Activated naive CD8-positive, alpha-beta T cell (primary cell): ENCODE measurements at regions not wholly inside any gene's neighbourhood (a gene's known extent, or its start where the extent isn't known, plus 50 kb on each side); places are given as distances from the start of the nearest gene placed in this dataset.

Experiments
- H3K27ac Mint-ChIP-seq: one replicate; pipeline ENCODE4 v1.8.0; 2021; ENCODE audit warnings: mixed read lengths
- H3K27me3 Mint-ChIP-seq: one replicate; pipeline ENCODE4 v1.8.0; 2021; ENCODE audit warnings: mixed read lengths
- H3K36me3 Mint-ChIP-seq: one replicate; pipeline ENCODE4 v1.8.0; 2021; ENCODE audit warnings: mixed read lengths
- H3K4me1 Mint-ChIP-seq: one replicate; pipeline ENCODE4 v1.8.0; 2021; ENCODE audit warnings: low read depth, mixed read lengths
- H3K4me3 Mint-ChIP-seq: one replicate; pipeline ENCODE4 v1.8.0; 2021; ENCODE audit warnings: mild to moderate bottlenecking, mixed read lengths
- H3K9me3 Mint-ChIP-seq: one replicate; pipeline ENCODE4 v1.8.0; 2021; ENCODE audit warnings: low read depth, mixed read lengths

GRCh38 chr2:56684327-56684726 lies 500.5 kb downstream of the CCDC85A start:
- Mint-ChIP-seq H3K27ac (no peak overlapping the region), H3K36me3 (no peaks in the 10 kb centered on the region), H3K4me1 (no peaks in the 10 kb centered on the region), H3K27me3 (no peaks in the 10 kb centered on the region), H3K9me3 (peaks cover 4% of the 10 kb centered on the region), H3K4me3 (no peak overlapping the region)

GRCh38 chr2:56685205-56685604 lies 501.4 kb downstream of the CCDC85A start:
- Mint-ChIP-seq H3K36me3 (no peaks in the 10 kb centered on the region), H3K27ac (no peak overlapping the region), H3K4me3 (no peak overlapping the region)

GRCh38 chr2:56687169-56687568 lies 503.4 kb downstream of the CCDC85A start:
- no peaks in the 10 kb centered on the region for H3K4me1 Mint-ChIP-seq
- no peaks in the 10 kb centered on the region for H3K27me3 Mint-ChIP-seq
- peaks cover 4% of the 10 kb centered on the region for H3K9me3 Mint-ChIP-seq
- H3K27ac Mint-ChIP-seq, result no peak overlapping the region
- no peak overlapping the region for H3K4me3 Mint-ChIP-seq
- no peaks in the 10 kb centered on the region for H3K36me3 Mint-ChIP-seq

More at GRCh38 chr2:56685205-56685604, 501.4 kb downstream of the CCDC85A start:
- Mint-ChIP-seq H3K9me3 (peaks cover 4% of the 10 kb centered on the region), H3K4me1 (no peaks in the 10 kb centered on the region), H3K27me3 (no peaks in the 10 kb centered on the region)

GRCh38 chr2:56688661-56689060 lies 504.9 kb downstream of the CCDC85A start:
- Mint-ChIP-seq H3K36me3 (no peaks in the 10 kb centered on the region), H3K27ac (no peak overlapping the region), H3K9me3 (peaks cover 4% of the 10 kb centered on the region), H3K27me3 (no peaks in the 10 kb centered on the region), H3K4me1 (no peaks in the 10 kb centered on the region), H3K4me3 (no peak overlapping the region)

GRCh38 chr2:56693501-56693900 lies 509.7 kb downstream of the CCDC85A start:
- H3K27ac Mint-ChIP-seq, result no peak overlapping the region
- peaks cover 12% of the 10 kb centered on the region for H3K9me3 Mint-ChIP-seq
- no peaks in the 10 kb centered on the region for H3K27me3 Mint-ChIP-seq
- no peaks in the 10 kb centered on the region for H3K36me3 Mint-ChIP-seq
- no peak overlapping the region for H3K4me3 Mint-ChIP-seq
- no peaks in the 10 kb centered on the region for H3K4me1 Mint-ChIP-seq

GRCh38 chr2:56703001-56703400 lies 519.2 kb downstream of the CCDC85A start:
- no peak overlapping the region for H3K4me3 Mint-ChIP-seq
- H3K27ac Mint-ChIP-seq, result no peak overlapping the region
- no peaks in the 10 kb centered on the region for H3K4me1 Mint-ChIP-seq
- H3K27me3 Mint-ChIP-seq, result no peaks in the 10 kb centered on the region
- H3K36me3 Mint-ChIP-seq, result no peaks in the 10 kb centered on the region
- peaks cover 20% of the 10 kb centered on the region for H3K9me3 Mint-ChIP-seq

GRCh38 chr2:56705713-56706112 lies 521.9 kb downstream of the CCDC85A start:
- Mint-ChIP-seq H3K4me1 (no peaks in the 10 kb centered on the region), H3K36me3 (no peaks in the 10 kb centered on the region), H3K27ac (no peak overlapping the region), H3K9me3 (peaks cover 4% of the 10 kb centered on the region), H3K27me3 (no peaks in the 10 kb centered on the region), H3K4me3 (no peak overlapping the region)

GRCh38 chr2:56707218-56707617 lies 523.4 kb downstream of the CCDC85A start:
- Mint-ChIP-seq H3K36me3 (no peaks in the 10 kb centered on the region), H3K4me1 (no peaks in the 10 kb centered on the region), H3K27ac (no peak overlapping the region), H3K9me3 (no peaks in the 10 kb centered on the region), H3K4me3 (no peak overlapping the region), H3K27me3 (no peaks in the 10 kb centered on the region)

GRCh38 chr2:56707650-56708049 lies 523.9 kb downstream of the CCDC85A start:
- H3K36me3 Mint-ChIP-seq, result no peaks in the 10 kb centered on the region
- no peak overlapping the region for H3K27ac Mint-ChIP-seq
- no peaks in the 10 kb centered on the region for H3K9me3 Mint-ChIP-seq
- no peak overlapping the region for H3K4me3 Mint-ChIP-seq
- H3K27me3 Mint-ChIP-seq, result no peaks in the 10 kb centered on the region
- H3K4me1 Mint-ChIP-seq, result no peaks in the 10 kb centered on the region

GRCh38 chr2:56709181-56709580 lies 525.4 kb downstream of the CCDC85A start:
- H3K27ac Mint-ChIP-seq, result no peak overlapping the region
- H3K27me3 Mint-ChIP-seq, result no peaks in the 10 kb centered on the region
- no peaks in the 10 kb centered on the region for H3K9me3 Mint-ChIP-seq
- no peaks in the 10 kb centered on the region for H3K4me1 Mint-ChIP-seq
- H3K4me3 Mint-ChIP-seq, result no peak overlapping the region
- no peaks in the 10 kb centered on the region for H3K36me3 Mint-ChIP-seq

- no peaks in the 10 kb centered on the region for H3K4me1 Mint-ChIP-seq
- H3K4me3 Mint-ChIP-seq, result no peak overlapping the region
- no peak overlapping the region for H3K27ac Mint-ChIP-seq
- peaks cover 7% of the 10 kb centered on the region for H3K9me3 Mint-ChIP-seq
- no peaks in the 10 kb centered on the region for H3K36me3 Mint-ChIP-seq
- H3K27me3 Mint-ChIP-seq, result no peaks in the 10 kb centered on the region
These were observed 529.4 kb downstream of the CCDC85A start for GRCh38 chr2:56713161-56713676.

- H3K27ac Mint-ChIP-seq, result no peak overlapping the region
- no peaks in the 10 kb centered on the region for H3K4me1 Mint-ChIP-seq
- no peaks in the 10 kb centered on the region for H3K36me3 Mint-ChIP-seq
- H3K9me3 Mint-ChIP-seq, result peaks cover 11% of the 10 kb centered on the region
- H3K27me3 Mint-ChIP-seq, result no peaks in the 10 kb centered on the region
- no peak overlapping the region for H3K4me3 Mint-ChIP-seq
These were observed 530.2 kb downstream of the CCDC85A start for GRCh38 chr2:56713978-56714377.

GRCh38 chr2:56714400-56714799 lies 530.6 kb downstream of the CCDC85A start:
- no peaks in the 10 kb centered on the region for H3K27me3 Mint-ChIP-seq
- H3K36me3 Mint-ChIP-seq, result no peaks in the 10 kb centered on the region
- H3K4me1 Mint-ChIP-seq, result no peaks in the 10 kb centered on the region
- H3K9me3 Mint-ChIP-seq, result peaks cover 11% of the 10 kb centered on the region
- no peak overlapping the region for H3K27ac Mint-ChIP-seq
- no peak overlapping the region for H3K4me3 Mint-ChIP-seq

GRCh38 chr2:56715683-56716082 lies 531.9 kb downstream of the CCDC85A start:
- Mint-ChIP-seq H3K4me3 (no peak overlapping the region), H3K4me1 (no peaks in the 10 kb centered on the region), H3K36me3 (no peaks in the 10 kb centered on the region), H3K27ac (no peak overlapping the region), H3K27me3 (no peaks in the 10 kb centered on the region), H3K9me3 (peaks cover 11% of the 10 kb centered on the region)

- H3K36me3 Mint-ChIP-seq, result no peaks in the 10 kb centered on the region
- no peaks in the 10 kb centered on the region for H3K4me1 Mint-ChIP-seq
These were observed 534.6 kb downstream of the CCDC85A start for GRCh38 chr2:56718413-56718812.

GRCh38 chr2:56729212-56729611 lies 545.4 kb downstream of the CCDC85A start:
- H3K27me3 Mint-ChIP-seq, result no peaks in the 10 kb centered on the region
- H3K9me3 Mint-ChIP-seq, result peaks cover 10% of the 10 kb centered on the region
- no peaks in the 10 kb centered on the region for H3K4me1 Mint-ChIP-seq
- H3K4me3 Mint-ChIP-seq, result no peak overlapping the region
- no peak overlapping the region for H3K27ac Mint-ChIP-seq
- no peaks in the 10 kb centered on the region for H3K36me3 Mint-ChIP-seq

More at GRCh38 chr2:56718413-56718812, 534.6 kb downstream of the CCDC85A start:
- Mint-ChIP-seq H3K4me3 (no peak overlapping the region), H3K27ac (no peak overlapping the region), H3K27me3 (no peaks in the 10 kb centered on the region), H3K9me3 (peaks cover 18% of the 10 kb centered on the region)
